Right lobe of liver (tissue), 4 donors: ENCODE measurements at regions not wholly inside any gene's neighbourhood (a gene's known extent, or its start where the extent isn't known, plus 50 kb on each side); places are given as distances from the start of the nearest gene placed in this dataset.

Experiments used
- CTCF ChIP-seq, 4 donors: fragments of 200-600 bp in 3 of 4; fragments of 450-650 bp in 1 of 4; IDR thresholded peaks; one replicate each; pipeline versions ENCODE4 v1.5.1 to v1.8.0; 2016 to 2022; ENCODE audit warnings: antibody characterized with exemption in 4 of 4, mild to moderate bottlenecking in 2 of 4
- POLR2A ChIP-seq: fragments of 450-650 bp; IDR thresholded peaks from one replicate; pipeline ENCODE4 v1.6.1; 2017; ENCODE audit warnings: antibody characterized with exemption, mild to moderate bottlenecking
- donor health status: DM: no; HTN: no; CAD: no.
- donor health status: DM: no; HTN: no; CAD: no.
- donor health status: DM: no; HTN: yes; CAD: no.

- TF ChIP-seq CTCF (IDR thresholded peaks at IDR 0.05) (no peak), POLR2A (no peak)
These were observed 1013.5 kb downstream of the GATA3 start for GRCh38 chr10:9068003-9068402.
